Fibroblast of lung (primary cell): ENCODE measurements at regions not wholly inside any gene's neighbourhood (a gene's known extent, or its start where the extent isn't known, plus 50 kb on each side); places are given as distances from the start of the nearest gene placed in this dataset.

ENCODE experiments used
- DNase-seq, 2 donors: peaks; one replicate each; pipeline versions ENCODE4 v3.0.0 to v3.0.0-alpha.2; 2010; ENCODE audit warnings: low read depth in 2 of 2
- H2AFZ ChIP-seq: 2 replicates; pipeline ENCODE4 v1.5.1; 2012; ENCODE audit warnings: low read length, control low read depth, inconsistent platforms
- H3K27ac ChIP-seq: 2 replicates; pipeline ENCODE4 v1.5.1; 2011; ENCODE audit warnings: low read length, control low read depth; ENCODE audit not compliant: insufficient read depth
- H3K27me3 ChIP-seq: 2 replicates; pipeline ENCODE4 v1.5.1; 2011; ENCODE audit warnings: mild to moderate bottlenecking, low read length; ENCODE audit not compliant: control insufficient read depth, insufficient read depth
- H3K36me3 ChIP-seq: 2 replicates; pipeline ENCODE4 v1.5.1; 2011; ENCODE audit warnings: low read length; ENCODE audit not compliant: control insufficient read depth, insufficient read depth
- H3K4me1 ChIP-seq: 2 replicates; pipeline ENCODE4 v1.5.1; 2011; ENCODE audit warnings: low read length; ENCODE audit not compliant: control insufficient read depth, insufficient read depth; ENCODE audit errors: extremely low read depth
- H3K4me2 ChIP-seq: 2 replicates; pipeline ENCODE4 v1.5.1; 2011; ENCODE audit warnings: low read length, control low read depth; ENCODE audit not compliant: insufficient read depth; ENCODE audit errors: extremely low read depth
- H3K4me3 ChIP-seq, 4 experiments: fragments of 200-600 bp in 1 of 4; sonication (generic) in 1 of 4; replicated peaks in 1 of 4; 2 replicates each; pipeline ENCODE4 v1.5.1; 2011 to 2016; ENCODE audit warnings: low read length in 4 of 4, low read depth in 3 of 4, mild to moderate bottlenecking in 3 of 4, control low read depth in 2 of 4, inconsistent platforms in 1 of 4, mixed read lengths in 1 of 4; ENCODE audit not compliant: insufficient read depth in 1 of 4; ENCODE audit errors: control extremely low read depth in 1 of 4
- H3K79me2 ChIP-seq: 2 replicates; pipeline ENCODE4 v1.5.1; 2012; ENCODE audit warnings: mild to moderate bottlenecking, low read length, inconsistent platforms; ENCODE audit not compliant: control insufficient read depth, insufficient read depth
- H3K9ac ChIP-seq: 2 replicates; pipeline ENCODE4 v1.5.1; 2011; ENCODE audit warnings: mild to moderate bottlenecking, low read length, control low read depth; ENCODE audit not compliant: insufficient read depth
- H3K9me3 ChIP-seq: 2 replicates; pipeline ENCODE4 v1.5.1; 2012; ENCODE audit warnings: low read depth, low read length; ENCODE audit not compliant: control insufficient read depth, insufficient read depth
- H4K20me1 ChIP-seq: 2 replicates; pipeline ENCODE4 v1.5.1; 2011; ENCODE audit warnings: low read length; ENCODE audit not compliant: control insufficient read depth, insufficient read depth; ENCODE audit errors: extremely low read depth
- EZH2 ChIP-seq: IDR thresholded peaks from 2 replicates; pipeline ENCODE4 v1.5.1; 2012; ENCODE audit warnings: low read length, control low read depth, mild to moderate bottlenecking; ENCODE audit errors: missing control alignments
- TF ChIP-seq, protein P1 (sequence below), 2 donors: IDR thresholded peaks in 1 of 2; conservative IDR thresholded peaks in 1 of 2; 1 replicate in 1 of 2; 2 replicates in 1 of 2; pipeline ENCODE4 v1.5.1; 2011 to 2012; ENCODE audit warnings: low read length in 2 of 2, control low read depth in 1 of 2, inconsistent platforms in 1 of 2, low read depth in 1 of 2, mild to moderate bottlenecking in 1 of 2

DNA sequence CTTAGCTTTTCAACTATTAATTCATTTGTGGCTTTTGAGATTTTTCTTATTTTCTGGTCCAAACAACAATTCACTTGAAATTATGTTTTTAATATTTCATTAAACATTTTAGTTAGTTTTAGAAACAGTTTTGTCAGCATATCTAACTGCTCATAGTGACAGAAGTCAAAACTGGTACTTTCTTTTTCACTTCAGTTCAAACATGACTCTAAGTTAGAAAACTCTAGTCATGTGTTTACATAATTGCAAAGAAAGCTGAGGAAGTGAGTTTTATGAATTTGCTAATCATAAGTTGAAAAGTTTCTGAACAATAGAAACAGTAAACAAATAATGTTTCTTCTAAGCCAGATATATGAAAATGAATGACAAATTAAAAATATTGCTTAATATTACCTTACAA, 1931.0 kb downstream of the EFNA5 start:
- Histone ChIP-seq H3K4me1 (no peaks in the 10 kb centered on the region), H3K9me3 (no peaks in the 10 kb centered on the region), H3K36me3 (no peaks in the 10 kb centered on the region), H3K27ac (no peak overlapping the region), H2AFZ (no peak overlapping the region), H3K4me2 (no peak overlapping the region), H3K79me2 (no peaks in the 10 kb centered on the region), H3K27me3 (no peaks in the 10 kb centered on the region), H3K9ac (no peak overlapping the region), H3K4me3 (no peak overlapping the region), H4K20me1 (no peaks in the 10 kb centered on the region)
- TF ChIP-seq, protein P1, sequence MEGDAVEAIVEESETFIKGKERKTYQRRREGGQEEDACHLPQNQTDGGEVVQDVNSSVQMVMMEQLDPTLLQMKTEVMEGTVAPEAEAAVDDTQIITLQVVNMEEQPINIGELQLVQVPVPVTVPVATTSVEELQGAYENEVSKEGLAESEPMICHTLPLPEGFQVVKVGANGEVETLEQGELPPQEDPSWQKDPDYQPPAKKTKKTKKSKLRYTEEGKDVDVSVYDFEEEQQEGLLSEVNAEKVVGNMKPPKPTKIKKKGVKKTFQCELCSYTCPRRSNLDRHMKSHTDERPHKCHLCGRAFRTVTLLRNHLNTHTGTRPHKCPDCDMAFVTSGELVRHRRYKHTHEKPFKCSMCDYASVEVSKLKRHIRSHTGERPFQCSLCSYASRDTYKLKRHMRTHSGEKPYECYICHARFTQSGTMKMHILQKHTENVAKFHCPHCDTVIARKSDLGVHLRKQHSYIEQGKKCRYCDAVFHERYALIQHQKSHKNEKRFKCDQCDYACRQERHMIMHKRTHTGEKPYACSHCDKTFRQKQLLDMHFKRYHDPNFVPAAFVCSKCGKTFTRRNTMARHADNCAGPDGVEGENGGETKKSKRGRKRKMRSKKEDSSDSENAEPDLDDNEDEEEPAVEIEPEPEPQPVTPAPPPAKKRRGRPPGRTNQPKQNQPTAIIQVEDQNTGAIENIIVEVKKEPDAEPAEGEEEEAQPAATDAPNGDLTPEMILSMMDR (conservative IDR thresholded peaks at IDR 0.05 in 1 of 2, IDR thresholded peaks at IDR 0.05 in 1 of 2; ENCODE audit: low read depth in 1 of 2, low read length in 2 of 2), result no peak
- no peak for TF ChIP-seq EZH2
- DNase-seq, result no peak

DNA sequence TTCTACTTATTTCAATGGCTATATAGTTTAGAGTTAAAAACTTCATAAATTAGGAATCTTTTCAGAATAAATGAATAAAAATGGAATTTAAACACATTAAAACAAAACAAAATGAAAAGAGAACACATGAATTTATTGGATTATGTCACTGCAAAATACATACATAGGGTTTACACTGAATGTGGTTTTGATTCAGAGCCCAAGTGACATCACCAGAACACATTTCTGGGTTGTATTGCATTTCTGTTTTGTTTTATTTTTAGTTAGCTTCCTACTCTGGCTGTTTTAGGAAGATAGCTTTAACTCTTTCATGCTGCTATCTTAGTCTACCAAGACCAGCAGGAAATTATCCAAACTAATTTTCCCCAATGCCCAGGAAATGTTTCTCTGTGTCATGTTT, 1935.0 kb downstream of the EFNA5 start:
- H3K4me3 ChIP-seq, result no peak overlapping the region
- TF ChIP-seq, protein P1 (conservative IDR thresholded peaks at IDR 0.05 in 1 of 2, IDR thresholded peaks at IDR 0.05 in 1 of 2; ENCODE audit: low read depth in 1 of 2, low read length in 2 of 2), result no peak
- no peak for TF ChIP-seq EZH2

DNA sequence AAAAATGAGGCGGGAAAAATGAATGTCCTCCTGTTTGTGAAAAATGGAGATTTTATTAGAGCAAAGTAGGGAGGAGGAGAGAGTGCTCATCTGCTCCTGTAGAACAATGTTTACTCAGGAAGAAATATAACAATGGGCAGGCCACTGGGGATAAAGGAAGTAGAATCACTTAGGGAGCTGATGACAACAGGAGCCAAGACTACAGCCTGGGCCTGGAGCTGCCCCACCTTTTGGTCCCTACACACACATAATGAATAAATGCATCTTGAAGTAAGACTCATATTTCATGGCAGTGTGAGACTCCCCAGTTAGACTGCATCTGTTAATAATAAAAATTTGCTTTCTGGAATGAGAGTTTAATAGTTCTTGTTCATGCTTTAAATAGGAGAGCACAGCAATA, 1939.8 kb downstream of the EFNA5 start:
- Histone ChIP-seq H3K9ac (no peak overlapping the region), H3K9me3 (no peaks in the 10 kb centered on the region), H3K27ac (no peak overlapping the region), H3K27me3 (no peaks in the 10 kb centered on the region), H3K4me3 (no peak overlapping the region), H4K20me1 (no peaks in the 10 kb centered on the region), H3K4me1 (no peaks in the 10 kb centered on the region), H3K4me2 (no peak overlapping the region), H2AFZ (no peak overlapping the region), H3K36me3 (no peaks in the 10 kb centered on the region), H3K79me2 (no peaks in the 10 kb centered on the region)
- TF ChIP-seq, protein P1 (conservative IDR thresholded peaks at IDR 0.05 in 1 of 2, IDR thresholded peaks at IDR 0.05 in 1 of 2; ENCODE audit: low read depth in 1 of 2, low read length in 2 of 2), result no peak
- no peak for TF ChIP-seq EZH2
- DNase-seq, result no peak

More for the DNA sequence above, 1935.0 kb downstream of the EFNA5 start:
- H3K27me3 ChIP-seq, result no peaks in the 10 kb centered on the region
- no peaks in the 10 kb centered on the region for H3K79me2 ChIP-seq
- H3K27ac ChIP-seq, result no peak overlapping the region
- DNase-seq, result peak in 1 of 2 donors; percentile 59
- H3K4me1 ChIP-seq, result no peaks in the 10 kb centered on the region
- H3K4me2 ChIP-seq, result no peak overlapping the region
- no peaks in the 10 kb centered on the region for H3K9me3 ChIP-seq
- no peak overlapping the region for H3K9ac ChIP-seq
- no peak overlapping the region for H2AFZ ChIP-seq
- no peaks in the 10 kb centered on the region for H4K20me1 ChIP-seq
- no peaks in the 10 kb centered on the region for H3K36me3 ChIP-seq
